Natural killer cell (primary cell): ENCODE measurements at regions not wholly inside any gene's neighbourhood (a gene's known extent, or its start where the extent isn't known, plus 50 kb on each side); places are given as distances from the start of the nearest gene placed in this dataset.

Experiments
- ATAC-seq, 3 donors: fragments of 150-1000 bp in 2 of 3; fragments of 200-7000 bp in 1 of 3; cut with Tn5 transposase; 1 replicate in 1 of 3; 2 replicates in 2 of 3; pipeline ENCODE4 v1.10.0; 2021; ENCODE audit warnings: mild to moderate bottlenecking in 2 of 3, moderate library complexity in 2 of 3
- DNase-seq, 2 donors: peaks; one replicate each; pipeline versions ENCODE4 v3.0.0 to v3.0.0-alpha.2; 2013 to 2021; ENCODE audit warnings: mixed read lengths in 1 of 2
- H3K27ac ChIP-seq: one replicate; pipeline ENCODE4 v1.5.1; 2013; ENCODE audit warnings: mild to moderate bottlenecking, low read length
- H3K27me3 ChIP-seq: one replicate; pipeline ENCODE4 v1.6.1; 2013; ENCODE audit warnings: low read length; ENCODE audit not compliant: control insufficient read depth, insufficient read depth
- H3K36me3 ChIP-seq: one replicate; pipeline ENCODE4 v1.6.1; 2013; ENCODE audit warnings: low read length; ENCODE audit not compliant: control insufficient read depth, insufficient read depth
- H3K4me1 ChIP-seq: one replicate; pipeline ENCODE4 v1.6.1; 2013; ENCODE audit warnings: low read length; ENCODE audit not compliant: control insufficient read depth, insufficient read depth
- H3K4me3 ChIP-seq: one replicate; pipeline ENCODE4 v1.5.1; 2013; ENCODE audit warnings: low read length
- H3K9me3 ChIP-seq: one replicate; pipeline ENCODE4 v1.6.1; 2013; ENCODE audit warnings: low read length; ENCODE audit not compliant: control insufficient read depth, insufficient read depth
- H3K27ac Mint-ChIP-seq, 2 donors: one replicate each; pipeline ENCODE4 v1.8.0; 2022; ENCODE audit warnings: mild to moderate bottlenecking in 2 of 2, mixed read lengths in 2 of 2, moderate library complexity in 1 of 2
- H3K27me3 Mint-ChIP-seq, 2 donors: one replicate each; pipeline ENCODE4 v1.8.0; 2022; ENCODE audit warnings: low read depth in 2 of 2, mixed read lengths in 2 of 2
- H3K36me3 Mint-ChIP-seq: one replicate; pipeline ENCODE4 v1.8.0; 2022; ENCODE audit warnings: mixed read lengths
- H3K4me1 Mint-ChIP-seq, 2 donors: one replicate each; pipeline ENCODE4 v1.8.0; 2022; ENCODE audit warnings: mixed read lengths in 2 of 2
- H3K4me3 Mint-ChIP-seq: one replicate; pipeline ENCODE4 v1.8.0; 2022; ENCODE audit warnings: mild to moderate bottlenecking, moderate library complexity, mixed read lengths
- H3K9me3 Mint-ChIP-seq, 2 donors: one replicate each; pipeline ENCODE4 v1.8.0; 2022; ENCODE audit warnings: mixed read lengths in 2 of 2
- WGBS: methylation state at CpG from one replicate; pipeline ENCODE4 v1.1.7; 2013; ENCODE audit warnings: missing lambda C conversion rate; ENCODE audit not compliant: insufficient coverage; 5-methylcytosine and 5-hydroxymethylcytosine counted together
- intact Hi-C: fragments of 100-400 bp; cut with micrococcal nuclease; formaldehyde crosslinking; loops from one replicate; pipeline ENCODE4 v1.14.2; 2022
- TF ChIP-seq, protein P1 (sequence below): fragments of 200-600 bp; IDR thresholded peaks from one replicate; pipeline ENCODE4 v1.8.0; 2022; ENCODE audit warnings: antibody characterized with exemption

- no peak for ATAC-seq
- 87% methylated on average over 14 of the region's 14 CpGs for WGBS
- no peak overlapping the region for H3K27ac ChIP-seq
These were observed 50.5 kb upstream of the ZNF516 start for GRCh38 chr18:76545433-76546087.

DNA sequence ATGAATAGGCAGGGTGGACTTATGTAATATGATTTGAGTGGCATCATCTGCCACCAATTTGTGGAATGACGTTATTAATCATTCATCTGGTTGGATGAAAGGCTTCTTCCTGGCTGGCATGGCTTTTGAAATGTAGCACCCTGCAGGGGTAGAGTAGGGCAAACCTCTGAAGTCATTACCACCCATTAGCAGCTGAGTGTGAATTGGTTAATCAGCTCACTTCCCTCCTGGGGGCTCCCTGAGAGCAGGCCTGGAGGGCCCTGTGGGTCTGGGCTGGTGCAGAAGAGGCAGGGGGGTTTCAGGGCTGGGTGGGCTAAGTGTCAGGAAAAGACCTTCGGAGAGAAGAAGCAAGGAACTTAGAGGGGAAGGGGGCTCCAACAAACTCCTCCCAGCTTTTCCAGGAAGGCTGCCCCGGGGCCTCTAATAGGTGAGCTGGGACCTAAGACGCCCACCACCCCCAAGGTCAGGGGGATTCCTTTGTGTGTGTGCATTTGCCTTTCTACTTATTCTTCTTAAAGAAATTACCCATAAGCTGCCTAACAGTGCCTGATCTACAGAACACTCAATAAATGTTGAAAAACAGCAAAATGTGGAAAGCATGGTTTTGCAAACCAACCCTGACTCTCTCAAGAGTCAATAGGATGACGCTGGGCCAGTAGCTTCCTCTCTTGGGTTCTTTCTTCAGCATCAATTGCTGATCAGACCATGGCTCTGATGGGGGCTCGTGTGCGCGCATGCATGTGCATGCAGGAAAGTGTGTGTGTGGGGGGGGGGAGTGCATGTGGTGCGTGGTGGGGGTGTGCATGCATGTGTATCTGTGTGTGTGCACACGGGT is 49.7 kb upstream of the ZNF516 start:
- H3K27ac ChIP-seq = no peak overlapping the region
- H3K27ac Mint-ChIP-seq = no peak overlapping the region
- H3K36me3 ChIP-seq = no peaks in the 10 kb centered on the region
- WGBS = 88% methylated on average over 10 of the region's 10 CpGs
- TF ChIP-seq, protein P1, sequence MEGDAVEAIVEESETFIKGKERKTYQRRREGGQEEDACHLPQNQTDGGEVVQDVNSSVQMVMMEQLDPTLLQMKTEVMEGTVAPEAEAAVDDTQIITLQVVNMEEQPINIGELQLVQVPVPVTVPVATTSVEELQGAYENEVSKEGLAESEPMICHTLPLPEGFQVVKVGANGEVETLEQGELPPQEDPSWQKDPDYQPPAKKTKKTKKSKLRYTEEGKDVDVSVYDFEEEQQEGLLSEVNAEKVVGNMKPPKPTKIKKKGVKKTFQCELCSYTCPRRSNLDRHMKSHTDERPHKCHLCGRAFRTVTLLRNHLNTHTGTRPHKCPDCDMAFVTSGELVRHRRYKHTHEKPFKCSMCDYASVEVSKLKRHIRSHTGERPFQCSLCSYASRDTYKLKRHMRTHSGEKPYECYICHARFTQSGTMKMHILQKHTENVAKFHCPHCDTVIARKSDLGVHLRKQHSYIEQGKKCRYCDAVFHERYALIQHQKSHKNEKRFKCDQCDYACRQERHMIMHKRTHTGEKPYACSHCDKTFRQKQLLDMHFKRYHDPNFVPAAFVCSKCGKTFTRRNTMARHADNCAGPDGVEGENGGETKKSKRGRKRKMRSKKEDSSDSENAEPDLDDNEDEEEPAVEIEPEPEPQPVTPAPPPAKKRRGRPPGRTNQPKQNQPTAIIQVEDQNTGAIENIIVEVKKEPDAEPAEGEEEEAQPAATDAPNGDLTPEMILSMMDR = no peak
- H3K27me3 Mint-ChIP-seq = peaks cover 8 to 30% of the 10 kb centered on the region in 2 donors
- intact Hi-C loops = no loop called here
- ATAC-seq = no peak
- no peak for DNase-seq
- H3K27me3 ChIP-seq = no peaks in the 10 kb centered on the region
- no peak overlapping the region for H3K4me3 Mint-ChIP-seq
- no peaks in the 10 kb centered on the region for H3K4me1 Mint-ChIP-seq
- H3K9me3 ChIP-seq = no peaks in the 10 kb centered on the region
- no peaks in the 10 kb centered on the region for H3K36me3 Mint-ChIP-seq
- no peak overlapping the region for H3K4me3 ChIP-seq
- H3K4me1 ChIP-seq = no peaks in the 10 kb centered on the region
- H3K9me3 Mint-ChIP-seq = no peaks in the 10 kb centered on the region

More at GRCh38 chr18:76545433-76546087, 50.5 kb upstream of the ZNF516 start:
- TF ChIP-seq, protein P1 = no peak
- Histone ChIP-seq H3K27me3 (no peaks in the 10 kb centered on the region), H3K4me1 (no peaks in the 10 kb centered on the region), H3K36me3 (no peaks in the 10 kb centered on the region), H3K4me3 (no peak overlapping the region), H3K9me3 (no peaks in the 10 kb centered on the region)
- DNase-seq = no peak
- peaks cover 8 to 38% of the 10 kb centered on the region in 2 donors for H3K27me3 Mint-ChIP-seq
- H3K9me3 Mint-ChIP-seq = no peaks in the 10 kb centered on the region
- H3K27ac Mint-ChIP-seq = no peak overlapping the region
- H3K4me3 Mint-ChIP-seq = no peak overlapping the region
- intact Hi-C loops = no loop called here
- no peaks in the 10 kb centered on the region for H3K4me1 Mint-ChIP-seq
- H3K36me3 Mint-ChIP-seq = no peaks in the 10 kb centered on the region
